GM12873 (cell line): ENCODE measurements at regions not wholly inside any gene's neighbourhood (a gene's known extent, or its start where the extent isn't known, plus 50 kb on each side); places are given as distances from the start of the nearest gene placed in this dataset.

Source experiments
- CTCF ChIP-seq: IDR thresholded peaks from 2 replicates; pipeline ENCODE4 v1.5.1; 2012; ENCODE audit warnings: low read depth, mild to moderate bottlenecking, moderate library complexity, low read length, control low read depth; ENCODE audit not compliant: insufficient read depth; ENCODE audit errors: missing control alignments

DNA sequence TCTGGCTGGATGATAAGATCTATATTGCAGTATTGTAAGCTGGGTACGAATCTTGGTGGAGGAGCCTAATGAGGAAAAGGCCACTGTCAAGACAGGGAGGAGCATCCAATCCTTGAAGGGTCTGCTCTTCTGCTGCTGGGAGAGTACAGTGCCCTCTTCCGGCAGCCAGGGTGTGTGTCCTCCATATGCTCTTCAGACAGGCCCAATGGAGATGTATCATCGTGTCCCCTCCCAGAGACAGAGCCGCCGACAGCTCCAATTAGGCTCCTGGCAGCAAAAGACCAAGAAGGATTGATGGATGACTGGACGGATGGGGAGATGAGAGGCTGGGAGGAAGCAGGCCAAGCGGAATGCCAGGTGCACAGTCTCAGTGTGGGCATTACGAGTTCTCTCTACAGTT lies 51.6 kb upstream of the PIWIL1 start:
- TF ChIP-seq CTCF = peak; percentile 29

DNA sequence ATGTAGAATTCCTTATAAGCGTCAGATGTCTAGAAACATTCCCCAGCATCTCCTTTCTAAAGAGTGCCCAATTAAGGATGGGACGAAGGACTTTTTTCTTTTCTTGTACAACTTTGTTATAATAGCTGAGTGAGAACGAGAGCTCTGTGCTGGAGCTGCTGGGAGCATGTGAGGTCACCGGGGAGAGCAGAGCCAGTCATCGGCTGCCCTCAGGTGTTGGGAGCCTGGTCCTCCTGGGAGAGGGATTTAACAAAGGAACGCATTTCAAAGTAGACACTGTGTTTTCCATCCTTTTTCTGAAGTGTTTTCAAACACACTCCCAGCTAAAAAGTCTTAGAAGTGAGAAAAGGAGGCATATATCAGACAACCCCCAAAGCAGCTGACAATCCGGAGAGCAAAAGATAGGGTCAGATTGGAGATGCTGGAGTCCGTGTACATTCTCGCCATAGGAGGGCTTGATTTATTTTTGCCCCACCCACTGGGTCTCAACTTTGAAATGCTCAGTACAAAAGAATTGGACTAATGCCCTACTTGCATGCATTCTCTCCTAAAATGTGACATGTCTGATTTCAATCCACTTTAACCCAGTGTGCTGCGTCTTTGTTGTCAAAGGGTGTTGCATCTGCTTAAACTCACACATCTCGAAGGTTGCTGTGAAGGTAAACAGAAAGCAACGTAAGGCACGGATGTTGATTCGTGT lies 50.8 kb upstream of the PIWIL1 start:
- no peak for TF ChIP-seq CTCF
